Tibial nerve (tissue), 4 donors: ENCODE measurements at regions not wholly inside any gene's neighbourhood (a gene's known extent, or its start where the extent isn't known, plus 50 kb on each side); places are given as distances from the start of the nearest gene placed in this dataset.

Experiments used
- CTCF ChIP-seq, 5 experiments: fragments of 200-600 bp in 3 of 5; fragments of 450-650 bp in 2 of 5; sonication (generic) in 3 of 5; IDR thresholded peaks; one replicate each; pipeline ENCODE4 v1.5.1; 2016 to 2019; ENCODE audit warnings: antibody characterized with exemption in 5 of 5, mild to moderate bottlenecking in 3 of 5, moderate library complexity in 2 of 5
- EP300 ChIP-seq, 2 donors: sonication (generic); formaldehyde crosslinking; IDR thresholded peaks; one replicate each; pipeline ENCODE4 v1.6.1; 2017; ENCODE audit warnings: antibody characterized with exemption in 2 of 2, mild to moderate bottlenecking in 1 of 2
- POLR2A ChIP-seq, 2 donors: fragments of 450-650 bp; IDR thresholded peaks; one replicate each; pipeline ENCODE4 v1.6.1; 2017; ENCODE audit warnings: antibody characterized with exemption in 2 of 2, mild to moderate bottlenecking in 2 of 2, moderate library complexity in 2 of 2

- TF ChIP-seq EP300 (IDR thresholded peaks at IDR 0.05): no peak
- no peak for TF ChIP-seq CTCF (IDR thresholded peaks at IDR 0.05)
- TF ChIP-seq POLR2A (IDR thresholded peaks at IDR 0.05): no peak
Measured at GRCh38 chr1:238239343-238239742, 348.6 kb upstream of the ZP4 start.
